ENCODE measurements at regions not wholly inside any gene's neighbourhood (a gene's known extent, or its start where the extent isn't known, plus 50 kb on each side); places are given as distances from the start of the nearest gene placed in this dataset.
A peak's percentile ranks its signal among the peaks of the same experiment; 100 is the strongest.

- no peak for TF ChIP-seq CTCF (IDR thresholded peaks at IDR 0.05; ENCODE audit: low read depth, low read length)
- no peak for DNase-seq (ENCODE audit: low read depth, low spot score)
- in situ Hi-C loops (cut with HindIII; ENCODE audit: low sequenced_read_pairs), result no loop called here
- H3K4me3 ChIP-seq (ENCODE audit: low read depth, low read length), result no peak overlapping the region
These were observed 766.1 kb downstream of the NCAM2 start for GRCh38 chr21:21764281-21764680.

- no peak for TF ChIP-seq CTCF (IDR thresholded peaks at IDR 0.05; ENCODE audit: low read depth, low read length)
- in situ Hi-C loops (cut with HindIII; ENCODE audit: low sequenced_read_pairs), result no loop called here
- H3K4me3 ChIP-seq (ENCODE audit: low read depth, low read length), result no peak overlapping the region
- DNase-seq (ENCODE audit: low read depth, low spot score), result no peak
These were observed 769.1 kb downstream of the NCAM2 start for GRCh38 chr21:21767276-21767675.

GRCh38 chr21:21788591-21788990, 790.4 kb downstream of the NCAM2 start:
- no peak for TF ChIP-seq CTCF (IDR thresholded peaks at IDR 0.05; ENCODE audit: low read depth, low read length)
- in situ Hi-C loops (cut with HindIII; ENCODE audit: low sequenced_read_pairs), result no loop called here
- no peak for DNase-seq (ENCODE audit: low read depth, low spot score)
- H3K4me3 ChIP-seq (ENCODE audit: low read depth, low read length), result no peak overlapping the region

GRCh38 chr21:21801921-21802320, 803.7 kb downstream of the NCAM2 start:
- H3K4me3 ChIP-seq (ENCODE audit: low read depth, low read length), result no peak overlapping the region
- TF ChIP-seq CTCF (IDR thresholded peaks at IDR 0.05; ENCODE audit: low read depth, low read length), result no peak
- in situ Hi-C loops (cut with HindIII; ENCODE audit: low sequenced_read_pairs), result no loop called here
- no peak for DNase-seq (ENCODE audit: low read depth, low spot score)

GRCh38 chr21:21806711-21807597, 808.7 kb downstream of the NCAM2 start:
- no peak for DNase-seq (ENCODE audit: low read depth, low spot score)
- H3K4me3 ChIP-seq (ENCODE audit: low read depth, low read length), result no peak overlapping the region
- in situ Hi-C loops (cut with HindIII; ENCODE audit: low sequenced_read_pairs), result no loop called here
- TF ChIP-seq CTCF (IDR thresholded peaks at IDR 0.05; ENCODE audit: low read depth, low read length), result no peak

- TF ChIP-seq CTCF (IDR thresholded peaks at IDR 0.05; ENCODE audit: low read depth, low read length), result no peak
- peak; percentile 1 for DNase-seq (ENCODE audit: low read depth, low spot score)
- no peak overlapping the region for H3K4me3 ChIP-seq (ENCODE audit: low read depth, low read length)
- in situ Hi-C loops (cut with HindIII; ENCODE audit: low sequenced_read_pairs), result no loop called here
These were observed 809.3 kb downstream of the NCAM2 start for GRCh38 chr21:21807598-21807903.
